HCT116 (cell line): ENCODE measurements at regions not wholly inside any gene's neighbourhood (a gene's known extent, or its start where the extent isn't known, plus 50 kb on each side); places are given as distances from the start of the nearest gene placed in this dataset.
"Not testable (repeated sequence)": the region's sequence is repeated elsewhere in the genome, so short reads cannot be mapped to it uniquely, and the experiment has no call there.

Experiments used
- ATAC-seq: fragments of 200-7000 bp; cut with Tn5 transposase; 2 replicates; pipeline ENCODE4 v1.9.1; 2020; ENCODE audit warnings: mild to moderate bottlenecking, moderate library complexity
- BruUV-seq: library from RNA; stranded (reverse); fragments of 400-500 nt; replicated peaks from 2 replicates; lab custom pipeline; 2021; lab: Mats Ljungman, UMichigan
- CTCF ChIA-PET: fragments of 300-600 bp; sonication (Branson Sonifier 250); formaldehyde crosslinking; loops from one replicate; lab custom pipeline; 2021; ENCODE audit warnings: antibody characterized with exemption; lab: Charles Lee
- POLR2A ChIA-PET: fragments of 300-600, 350-600 bp; sonication (Branson Sonifier 250); formaldehyde crosslinking; loops from one replicate; lab custom pipeline; 2021; ENCODE audit warnings: antibody characterized with exemption; lab: Charles Lee
- RAD21 ChIA-PET, 2 experiments: fragments of 300-600 bp; sonication (Branson Sonifier 250); formaldehyde crosslinking; loops; one replicate each; lab custom pipeline; 2023; ENCODE audit warnings: low total read pairs in 2 of 2; ENCODE audit not compliant: uncharacterized antibody in 2 of 2, unreplicated experiment in 2 of 2, low non-redundant PET in 1 of 2; lab: Charles Lee
- DNase-seq: peaks from one replicate; pipeline ENCODE4 v3.0.0-alpha.2; 2010; ENCODE audit warnings: low read depth, low spot score
- H2AFZ ChIP-seq: fragments of 200-600 bp; shearing (Covaris generic), sonication (generic); 2 replicates; pipeline ENCODE4 v1.6.1; 2017; ENCODE audit warnings: low read depth, mixed run types, mixed read lengths, antibody characterized with exemption, low read length; ENCODE audit not compliant: poor library complexity, severe bottlenecking
- H3K27ac ChIP-seq: 2 replicates; pipeline ENCODE4 v1.5.1; 2012; ENCODE audit warnings: low read depth, low read length
- H3K27me3 ChIP-seq: fragments of 200-600 bp; sonication (generic); 2 replicates; pipeline ENCODE4 v1.6.1; 2016; ENCODE audit warnings: mixed run types, low read length, mixed read lengths; ENCODE audit not compliant: insufficient read depth
- H3K36me3 ChIP-seq, 2 experiments: fragments of 200-500 bp in 1 of 2; fragments of 200-600 bp in 1 of 2; sonication (Bioruptor generic) in 1 of 2; sonication (generic) in 1 of 2; 2 replicates each; pipeline versions ENCODE4 v1.5.1 to v1.6.1; 2014 to 2016; ENCODE audit warnings: low read length in 2 of 2, inconsistent platforms in 1 of 2, mixed read lengths in 1 of 2, mixed run types in 1 of 2; ENCODE audit not compliant: insufficient read depth in 2 of 2, control insufficient read depth in 1 of 2
- H3K4me1 ChIP-seq, 2 experiments: fragments of 200-600 bp in 1 of 2; sonication (generic) in 1 of 2; 2 replicates each; pipeline versions ENCODE4 v1.5.1 to v1.6.1; 2012 to 2017; ENCODE audit warnings: low read length in 2 of 2, inconsistent platforms in 1 of 2, mild to moderate bottlenecking in 1 of 2, mixed read lengths in 1 of 2, mixed run types in 1 of 2, moderate library complexity in 1 of 2; ENCODE audit not compliant: insufficient read depth in 2 of 2, control insufficient read depth in 1 of 2
- H3K4me2 ChIP-seq: fragments of 200-600 bp; sonication (generic); 2 replicates; pipeline ENCODE4 v1.6.1; 2017; ENCODE audit warnings: mixed run types, low read length, mixed read lengths
- H3K4me3 ChIP-seq, 2 experiments: fragments of 200-600 bp in 1 of 2; sonication (generic) in 1 of 2; replicated peaks in 1 of 2; 2 replicates each; pipeline ENCODE4 v1.5.1; 2011 to 2016; ENCODE audit warnings: low read length in 2 of 2, control low read depth in 1 of 2, low read depth in 1 of 2, mild to moderate bottlenecking in 1 of 2, mixed read lengths in 1 of 2, mixed run types in 1 of 2
- H3K79me2 ChIP-seq: fragments of 200-600 bp; sonication (generic); 2 replicates; pipeline ENCODE4 v1.6.1; 2017; ENCODE audit warnings: mild to moderate bottlenecking, mixed run types, low read length, moderate library complexity, mixed read lengths; ENCODE audit not compliant: insufficient read depth
- H3K9ac ChIP-seq: fragments of 200-600 bp; sonication (generic); 2 replicates; pipeline ENCODE4 v1.6.1; 2016; ENCODE audit warnings: low read length, mixed read lengths
- H3K9me2 ChIP-seq: fragments of 200-600 bp; sonication (generic), shearing (Covaris generic); 2 replicates; pipeline ENCODE4 v1.6.1; 2017; ENCODE audit warnings: mixed run types, mild to moderate bottlenecking, moderate library complexity; ENCODE audit not compliant: insufficient read depth
- H3K9me3 ChIP-seq, 2 experiments: fragments of 200-500 bp in 1 of 2; fragments of 200-600 bp in 1 of 2; sonication (Bioruptor generic) in 1 of 2; sonication (generic) in 1 of 2; 2 replicates each; pipeline ENCODE4 v1.6.1; 2014 to 2017; ENCODE audit warnings: low read length in 2 of 2, mixed read lengths in 2 of 2, inconsistent platforms in 1 of 2, low read depth in 1 of 2, mild to moderate bottlenecking in 1 of 2, mixed run types in 1 of 2, moderate library complexity in 1 of 2; ENCODE audit not compliant: control insufficient read depth in 1 of 2, insufficient read depth in 1 of 2
- H4K20me1 ChIP-seq: fragments of 200-600 bp; sonication (generic), shearing (Covaris generic); 2 replicates; pipeline ENCODE4 v1.6.1; 2017; ENCODE audit warnings: mixed run types, mild to moderate bottlenecking, moderate library complexity; ENCODE audit not compliant: insufficient read depth
- CEBPB ChIP-seq: IDR thresholded peaks from 2 replicates; pipeline ENCODE4 v1.6.1; 2012; ENCODE audit warnings: low read depth
- EGR1 ChIP-seq: IDR thresholded peaks from 2 replicates; pipeline ENCODE4 v1.6.1; 2012; ENCODE audit warnings: low read depth
- ELF1 ChIP-seq: IDR thresholded peaks from 2 replicates; pipeline ENCODE4 v1.6.1; 2012; ENCODE audit warnings: low read depth, borderline replicate concordance
- EZH2 ChIP-seq: fragments of 200-600 bp; sonication (generic); IDR thresholded peaks from 2 replicates; pipeline ENCODE4 v1.6.1; 2017; ENCODE audit warnings: antibody characterized with exemption, mixed run types
- FOSL1 ChIP-seq: IDR thresholded peaks from 2 replicates; pipeline ENCODE4 v1.6.1; 2012; ENCODE audit warnings: low read depth
- JUND ChIP-seq: IDR thresholded peaks from 2 replicates; pipeline ENCODE4 v1.6.1; 2012
- SP1 ChIP-seq: IDR thresholded peaks from 2 replicates; pipeline ENCODE4 v1.6.1; 2012; ENCODE audit warnings: low read depth
- SRF ChIP-seq: IDR thresholded peaks from 2 replicates; pipeline ENCODE4 v1.6.1; 2012; ENCODE audit warnings: low read depth
- YY1 ChIP-seq: IDR thresholded peaks from 2 replicates; pipeline ENCODE4 v1.6.1; 2011; ENCODE audit warnings: low read length, low read depth, moderate library complexity, mild to moderate bottlenecking; ENCODE audit not compliant: insufficient replicate concordance; ENCODE audit errors: extremely low read depth
- ZFX ChIP-seq: fragments of 450-650 bp; IDR thresholded peaks from 2 replicates; pipeline ENCODE4 v1.6.1; 2017
- intact Hi-C: fragments of 100-400 bp; cut with micrococcal nuclease; formaldehyde crosslinking; loops from 2 replicates; pipeline ENCODE4 v1.10.0; 2022
- TF ChIP-seq, protein P1 (sequence below): IDR thresholded peaks from 2 replicates; pipeline ENCODE4 v1.6.1; 2012; ENCODE audit warnings: low read depth
- TF ChIP-seq, protein P2 (sequence below): IDR thresholded peaks from 2 replicates; pipeline ENCODE4 v1.6.1; 2011; ENCODE audit warnings: mild to moderate bottlenecking, low read length, moderate library complexity; ENCODE audit not compliant: insufficient replicate concordance; ENCODE audit errors: extremely low read depth

DNA sequence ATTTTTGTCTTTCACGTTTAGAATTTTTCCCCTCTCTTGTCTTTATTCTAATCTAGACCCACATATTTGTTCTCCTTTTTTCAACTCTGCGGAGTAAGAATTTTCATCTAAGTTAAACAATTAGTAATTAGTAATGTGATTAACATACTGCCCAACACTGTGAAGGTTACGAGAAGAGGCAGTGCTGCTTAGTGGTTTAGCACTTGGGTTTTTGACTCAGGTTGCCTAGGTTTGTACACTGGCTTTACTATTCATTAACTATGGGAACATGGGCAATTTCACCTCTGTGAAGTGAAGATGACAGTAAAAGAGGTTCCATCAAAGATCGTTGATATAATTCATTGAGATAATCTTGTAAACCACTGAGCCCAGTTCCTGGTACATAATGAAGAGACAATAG, 82.2 kb upstream of the PNPT1 start:
- Histone ChIP-seq H3K27me3 (no peaks in the 10 kb centered on the region), H3K9me3 (no peaks in the 10 kb centered on the region), H4K20me1 (no peaks in the 10 kb centered on the region), H3K4me1 (peaks cover 5 to 19% of the 10 kb centered on the region in 2 experiments), H3K9me2 (no peaks in the 10 kb centered on the region), H3K9ac (no peak overlapping the region), H3K79me2 (no peaks in the 10 kb centered on the region), H3K27ac (no peak overlapping the region), H3K4me3 (no peak overlapping the region), H3K36me3 (no peaks in the 10 kb centered on the region), H2AFZ (no peak overlapping the region), H3K4me2 (no peak overlapping the region)
- ChIA-PET CTCF (no interaction called here), RAD21 (no interaction called here), POLR2A (no interaction called here)
- no TSS peak for BruUV-seq
- ATAC-seq = no peak
- no peak for DNase-seq
- intact Hi-C loops = no loop called here
- TF ChIP-seq SRF (no peak), CEBPB (no peak), ZFX (no peak), EGR1 (no peak), ELF1 (no peak), YY1 (no peak), SP1 (no peak), FOSL1 (no peak), EZH2 (no peak), JUND (no peak)
- TF ChIP-seq, protein P1, sequence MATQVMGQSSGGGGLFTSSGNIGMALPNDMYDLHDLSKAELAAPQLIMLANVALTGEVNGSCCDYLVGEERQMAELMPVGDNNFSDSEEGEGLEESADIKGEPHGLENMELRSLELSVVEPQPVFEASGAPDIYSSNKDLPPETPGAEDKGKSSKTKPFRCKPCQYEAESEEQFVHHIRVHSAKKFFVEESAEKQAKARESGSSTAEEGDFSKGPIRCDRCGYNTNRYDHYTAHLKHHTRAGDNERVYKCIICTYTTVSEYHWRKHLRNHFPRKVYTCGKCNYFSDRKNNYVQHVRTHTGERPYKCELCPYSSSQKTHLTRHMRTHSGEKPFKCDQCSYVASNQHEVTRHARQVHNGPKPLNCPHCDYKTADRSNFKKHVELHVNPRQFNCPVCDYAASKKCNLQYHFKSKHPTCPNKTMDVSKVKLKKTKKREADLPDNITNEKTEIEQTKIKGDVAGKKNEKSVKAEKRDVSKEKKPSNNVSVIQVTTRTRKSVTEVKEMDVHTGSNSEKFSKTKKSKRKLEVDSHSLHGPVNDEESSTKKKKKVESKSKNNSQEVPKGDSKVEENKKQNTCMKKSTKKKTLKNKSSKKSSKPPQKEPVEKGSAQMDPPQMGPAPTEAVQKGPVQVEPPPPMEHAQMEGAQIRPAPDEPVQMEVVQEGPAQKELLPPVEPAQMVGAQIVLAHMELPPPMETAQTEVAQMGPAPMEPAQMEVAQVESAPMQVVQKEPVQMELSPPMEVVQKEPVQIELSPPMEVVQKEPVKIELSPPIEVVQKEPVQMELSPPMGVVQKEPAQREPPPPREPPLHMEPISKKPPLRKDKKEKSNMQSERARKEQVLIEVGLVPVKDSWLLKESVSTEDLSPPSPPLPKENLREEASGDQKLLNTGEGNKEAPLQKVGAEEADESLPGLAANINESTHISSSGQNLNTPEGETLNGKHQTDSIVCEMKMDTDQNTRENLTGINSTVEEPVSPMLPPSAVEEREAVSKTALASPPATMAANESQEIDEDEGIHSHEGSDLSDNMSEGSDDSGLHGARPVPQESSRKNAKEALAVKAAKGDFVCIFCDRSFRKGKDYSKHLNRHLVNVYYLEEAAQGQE = no peak
- TF ChIP-seq, protein P2, sequence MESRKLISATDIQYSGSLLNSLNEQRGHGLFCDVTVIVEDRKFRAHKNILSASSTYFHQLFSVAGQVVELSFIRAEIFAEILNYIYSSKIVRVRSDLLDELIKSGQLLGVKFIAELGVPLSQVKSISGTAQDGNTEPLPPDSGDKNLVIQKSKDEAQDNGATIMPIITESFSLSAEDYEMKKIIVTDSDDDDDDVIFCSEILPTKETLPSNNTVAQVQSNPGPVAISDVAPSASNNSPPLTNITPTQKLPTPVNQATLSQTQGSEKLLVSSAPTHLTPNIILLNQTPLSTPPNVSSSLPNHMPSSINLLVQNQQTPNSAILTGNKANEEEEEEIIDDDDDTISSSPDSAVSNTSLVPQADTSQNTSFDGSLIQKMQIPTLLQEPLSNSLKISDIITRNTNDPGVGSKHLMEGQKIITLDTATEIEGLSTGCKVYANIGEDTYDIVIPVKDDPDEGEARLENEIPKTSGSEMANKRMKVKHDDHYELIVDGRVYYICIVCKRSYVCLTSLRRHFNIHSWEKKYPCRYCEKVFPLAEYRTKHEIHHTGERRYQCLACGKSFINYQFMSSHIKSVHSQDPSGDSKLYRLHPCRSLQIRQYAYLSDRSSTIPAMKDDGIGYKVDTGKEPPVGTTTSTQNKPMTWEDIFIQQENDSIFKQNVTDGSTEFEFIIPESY = no peak

DNA sequence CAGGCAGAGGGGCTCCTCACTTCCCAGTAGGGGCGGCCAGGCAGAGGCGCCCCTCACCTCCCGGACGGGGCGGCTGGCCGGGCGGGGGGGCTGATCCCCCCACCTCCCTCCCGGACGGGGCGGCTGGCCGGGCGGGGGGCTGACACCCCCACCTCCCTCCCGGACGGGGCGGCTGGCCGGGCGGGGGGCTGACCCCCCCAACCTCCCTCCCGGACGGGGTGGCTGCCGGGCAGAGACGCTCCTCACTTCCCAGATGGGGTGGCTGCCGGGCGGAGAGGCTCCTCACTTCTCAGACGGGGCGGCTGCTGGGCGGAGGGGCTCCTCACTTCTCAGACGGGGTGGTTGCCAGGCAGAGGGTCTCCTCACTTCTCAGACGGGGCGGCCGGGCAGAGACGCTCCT, 80.0 kb upstream of the PNPT1 start:
- H3K27ac ChIP-seq, H3K9me3 ChIP-seq, intact Hi-C loops, BruUV-seq, ATAC-seq, H4K20me1 ChIP-seq, POLR2A ChIA-PET, H3K9ac ChIP-seq, H2AFZ ChIP-seq, H3K4me3 ChIP-seq, H3K9me2 ChIP-seq, H3K4me2 ChIP-seq, CTCF ChIA-PET, H3K79me2 ChIP-seq, RAD21 ChIA-PET, H3K4me1 ChIP-seq, H3K36me3 ChIP-seq, DNase-seq, H3K27me3 ChIP-seq: not testable (repeated sequence)
